ENCODE measurements at regions not wholly inside any gene's neighbourhood (a gene's known extent, or its start where the extent isn't known, plus 50 kb on each side); places are given as distances from the start of the nearest gene placed in this dataset.
A peak's percentile ranks its signal among the peaks of the same experiment; 100 is the strongest.
"Not testable (repeated sequence)": the region's sequence is repeated elsewhere in the genome, so short reads cannot be mapped to it uniquely, and the experiment has no call there.

GRCh38 chr22:26937213-26937612 lies 279.8 kb downstream of the MIAT start:
- DNase-seq: peak; percentile 15

- no peak for DNase-seq
Measured at GRCh38 chr22:26939466-26939865, 282.1 kb downstream of the MIAT start.

GRCh38 chr22:26941896-26942636 lies 284.7 kb downstream of the MIAT start:
- DNase-seq: no peak

GRCh38 chr22:26942637-26942957 lies 285.2 kb downstream of the MIAT start:
- DNase-seq: no peak

DNA sequence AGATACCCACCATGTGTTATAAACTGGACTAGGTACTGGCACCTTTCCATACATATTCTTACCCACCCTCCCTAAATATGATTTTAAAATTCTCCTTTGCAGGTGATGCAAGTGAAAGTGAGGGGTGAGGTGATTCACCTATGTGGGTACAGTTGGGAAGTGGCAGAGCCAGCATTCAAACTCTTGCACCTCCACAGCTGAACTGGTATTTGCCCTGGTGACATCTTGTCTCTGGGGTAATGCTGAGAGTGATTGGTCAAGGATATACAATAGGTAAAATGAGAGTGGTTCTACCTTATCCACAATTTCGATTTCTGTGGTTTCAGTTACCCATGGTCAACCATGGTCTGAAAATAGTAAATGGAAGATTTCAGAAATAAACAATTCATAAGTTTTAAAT lies 288.2 kb downstream of the MIAT start:
- DNase-seq: no peak

DNA sequence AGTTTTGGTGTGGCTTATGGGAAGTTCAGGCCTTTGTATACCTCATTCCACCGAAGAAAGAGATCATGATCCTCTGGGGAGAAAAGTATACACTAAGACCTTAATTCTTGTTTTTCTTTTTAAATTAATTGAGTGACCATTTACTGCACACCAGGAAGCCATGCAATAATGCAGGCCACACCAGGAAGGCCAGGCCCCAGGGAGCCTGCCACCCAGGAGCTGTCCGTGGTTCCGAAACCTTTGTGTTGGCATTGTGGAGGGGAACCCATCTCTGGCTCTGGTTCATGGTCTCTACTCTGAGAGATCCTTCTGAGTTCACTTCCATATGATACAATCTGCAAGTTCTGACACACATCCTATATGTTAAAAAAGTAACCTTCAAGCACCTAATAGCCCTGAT lies 291.8 kb downstream of the MIAT start:
- peak; percentile 43 for DNase-seq

- DNase-seq: not testable (repeated sequence)
Measured at GRCh38 chr22:26951139-26951538, 293.8 kb downstream of the MIAT start.

DNA sequence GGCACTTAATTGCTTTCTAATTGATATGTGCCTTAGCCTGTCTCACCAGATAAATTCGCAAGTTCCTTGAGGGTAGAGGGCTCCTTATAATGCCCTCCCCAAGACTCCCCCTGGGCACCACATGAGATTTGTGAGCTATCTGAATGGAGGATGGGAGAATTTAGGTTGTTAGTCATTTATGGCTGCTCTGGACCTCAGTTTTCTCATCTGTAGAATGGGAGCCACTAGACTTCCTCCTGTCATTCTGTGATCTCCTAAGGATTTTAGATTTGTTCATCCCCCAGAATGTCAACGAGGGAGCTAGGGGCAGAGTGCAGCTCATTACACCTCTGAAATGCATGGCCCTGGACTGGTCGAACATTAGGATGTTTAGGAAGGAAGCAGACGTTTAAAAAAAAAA lies 294.6 kb downstream of the MIAT start:
- no peak for DNase-seq

GRCh38 chr22:26952451-26953011 lies 295.1 kb downstream of the MIAT start:
- DNase-seq: no peak

DNA sequence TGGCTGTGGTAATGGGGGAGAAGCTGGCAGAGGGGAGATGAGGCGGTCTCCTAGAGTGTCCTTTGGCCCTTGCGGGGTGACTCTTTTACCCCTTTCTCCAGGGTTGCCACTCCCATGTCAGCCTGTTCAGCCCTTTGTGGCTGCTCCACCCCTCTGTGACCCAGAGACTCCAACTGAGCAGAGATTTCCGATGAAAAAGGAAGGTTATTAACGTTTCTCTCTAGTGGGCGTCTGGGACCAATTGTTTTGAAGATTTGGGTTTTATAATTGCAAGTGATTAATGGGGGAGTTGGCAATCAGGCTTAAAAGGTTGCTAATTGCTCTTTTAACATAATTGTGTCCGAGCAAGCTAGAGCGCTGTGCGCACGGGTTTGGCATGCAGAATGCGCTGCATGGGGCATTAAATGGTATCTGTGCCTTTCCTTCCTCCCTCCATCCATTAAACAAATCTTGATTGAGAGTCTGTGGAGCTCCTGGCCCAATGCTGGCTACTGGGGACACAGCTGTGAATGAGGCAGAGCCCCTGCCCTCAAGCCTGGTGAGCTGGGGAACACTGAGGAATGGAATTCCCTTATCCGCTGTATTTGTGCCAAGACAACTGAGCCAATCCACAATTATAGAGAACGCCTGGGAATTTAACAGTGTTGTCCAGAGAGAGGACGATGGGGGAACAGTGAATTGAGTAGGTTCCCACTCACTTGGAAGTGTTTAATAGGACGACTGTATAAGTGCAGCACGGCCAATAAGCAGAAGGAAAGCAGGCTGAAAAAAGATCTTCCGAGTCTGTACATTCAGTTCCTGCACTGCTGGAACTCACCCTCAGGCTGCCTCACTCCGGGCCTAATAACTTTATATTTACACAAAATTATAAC lies 295.9 kb downstream of the MIAT start:
- DNase-seq: no peak

DNA sequence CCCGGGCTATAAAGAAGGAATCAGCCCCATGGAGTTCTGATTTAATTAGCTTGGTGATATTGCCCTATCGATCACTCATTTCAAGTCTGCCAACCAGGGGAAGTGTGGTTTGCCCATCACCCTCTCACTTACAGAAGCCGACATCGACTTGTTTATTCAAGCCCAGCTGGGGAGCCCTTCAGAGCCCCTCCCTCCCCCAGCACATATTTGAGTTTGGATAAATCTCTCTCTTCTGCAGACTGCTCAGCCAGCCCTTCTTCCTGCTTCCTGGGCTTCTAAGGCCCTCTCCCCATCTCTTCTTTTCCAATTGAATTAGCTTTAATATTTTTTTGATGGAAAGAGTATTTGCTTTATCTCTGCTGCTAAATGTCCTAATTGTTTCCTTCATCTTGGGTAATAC lies 299.0 kb downstream of the MIAT start:
- no peak for DNase-seq

DNA sequence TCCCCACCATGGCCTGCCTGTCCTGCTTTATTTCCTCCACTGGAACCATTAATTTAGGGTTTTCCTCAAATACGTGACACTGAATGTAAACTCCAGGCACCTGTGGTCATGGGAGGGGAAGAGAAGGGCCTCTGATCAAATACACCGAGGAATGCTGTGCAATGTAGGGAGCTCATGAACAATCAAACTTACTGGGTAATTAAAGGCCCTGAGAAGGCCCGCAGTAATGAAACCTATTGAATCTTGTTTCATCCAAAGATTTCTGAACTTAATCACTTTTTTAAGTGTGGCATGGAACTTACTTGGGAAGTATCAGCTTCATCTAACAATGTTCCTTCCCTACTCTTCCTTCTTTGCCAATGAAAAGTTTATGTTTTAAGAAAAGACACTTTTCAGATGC lies 299.8 kb downstream of the MIAT start:
- no peak for DNase-seq

DNA sequence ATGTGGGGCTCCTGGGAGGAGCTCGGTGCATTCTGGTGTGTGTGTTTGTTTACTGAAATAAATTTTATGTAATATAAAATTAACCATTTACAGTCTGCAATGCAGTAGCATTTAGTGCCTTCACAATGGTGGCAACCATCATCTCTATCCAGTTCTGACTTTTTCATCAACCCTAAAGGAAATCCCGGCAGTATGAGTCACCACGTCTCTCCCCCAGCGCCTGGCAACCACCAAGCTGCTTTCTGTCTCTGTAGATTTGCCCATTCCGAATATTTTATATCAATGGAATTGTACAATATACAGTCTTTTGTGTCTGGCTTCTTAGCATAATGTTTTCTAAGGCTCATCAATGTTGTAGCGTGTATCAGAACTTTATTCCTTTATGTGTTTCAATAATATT lies 300.5 kb downstream of the MIAT start:
- DNase-seq: no peak

GRCh38 chr22:26958378-26958777 lies 301.0 kb downstream of the MIAT start:
- DNase-seq: no peak

- DNase-seq: no peak
Measured at GRCh38 chr22:26964642-26965041, 307.3 kb downstream of the MIAT start.

GRCh38 chr22:26967282-26967681 lies 309.9 kb downstream of the MIAT start:
- no peak for DNase-seq

- no peak for DNase-seq
Measured at GRCh38 chr22:26968859-26969523, 311.6 kb downstream of the MIAT start.

GRCh38 chr22:26970809-26971394 lies 313.5 kb downstream of the MIAT start:
- DNase-seq: no peak

GRCh38 chr22:26972286-26972685 lies 314.9 kb downstream of the MIAT start:
- no peak for DNase-seq

GRCh38 chr22:26972915-26973314 lies 315.5 kb downstream of the MIAT start:
- DNase-seq: not testable (repeated sequence)

DNA sequence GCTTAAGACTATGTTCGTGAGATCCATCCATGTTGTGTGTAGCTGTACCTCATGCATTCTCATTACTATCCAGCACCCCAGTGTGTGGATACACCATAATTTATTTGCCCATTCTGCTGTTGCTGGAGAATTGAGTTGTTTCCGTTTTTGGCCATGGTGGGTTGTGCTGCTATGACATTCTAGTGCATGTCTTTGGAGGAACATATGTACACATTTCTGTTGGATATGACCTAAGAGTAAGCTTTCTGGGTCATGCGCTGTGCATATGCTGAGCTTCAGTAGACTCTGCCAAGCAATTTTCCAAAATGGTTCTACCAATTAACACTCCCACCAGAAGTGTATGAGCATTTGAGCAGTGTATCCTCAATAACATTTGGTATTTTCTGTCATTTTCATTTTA lies 316.6 kb downstream of the MIAT start:
- DNase-seq: no peak

DNA sequence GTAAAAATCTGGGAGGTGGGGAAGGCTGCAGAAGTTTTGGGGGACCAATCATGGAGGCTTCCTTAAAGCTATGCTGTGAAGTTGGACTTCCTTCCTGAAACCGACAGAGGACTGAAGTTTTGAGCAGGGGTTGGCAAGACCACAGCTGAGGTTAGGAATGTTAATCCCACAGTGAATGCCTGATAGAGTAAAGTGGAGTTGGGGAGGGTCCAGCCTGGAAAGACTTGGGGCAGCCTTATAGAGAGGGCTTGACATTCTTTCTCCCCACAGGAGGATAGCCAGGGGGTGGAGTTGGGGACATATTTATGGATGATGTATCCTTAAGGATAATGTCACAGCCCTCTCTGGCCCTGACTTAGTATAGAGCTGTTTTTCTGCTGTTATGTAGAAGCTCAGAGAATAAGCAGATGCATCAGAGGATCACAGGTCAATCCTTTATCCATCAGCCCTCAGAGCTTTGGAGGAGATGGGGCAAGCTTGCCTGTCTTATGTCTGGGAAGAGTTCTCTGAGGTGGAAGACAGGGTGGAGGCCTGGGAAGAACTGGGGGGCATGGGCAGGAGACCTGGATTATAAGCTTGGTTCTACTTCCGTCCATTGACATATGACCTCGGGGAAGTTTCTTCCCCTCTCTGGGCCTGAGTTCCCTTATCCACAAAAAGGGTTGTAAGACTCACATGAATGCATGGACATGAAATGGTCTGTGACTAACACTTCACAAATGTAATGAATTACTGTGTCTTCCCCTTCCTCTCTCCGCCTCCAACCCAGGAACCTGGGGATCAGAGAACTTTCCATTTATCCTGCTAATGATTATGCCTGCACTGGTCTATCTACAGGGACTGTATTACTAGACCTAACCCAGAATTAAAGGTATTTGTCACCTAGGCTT lies 317.8 kb downstream of the MIAT start:
- no peak for DNase-seq
